GM18511 (cell line): ENCODE measurements at regions not wholly inside any gene's neighbourhood (a gene's known extent, or its start where the extent isn't known, plus 50 kb on each side); places are given as distances from the start of the nearest gene placed in this dataset.

Experiments used
- ATAC-seq: cut with Tn5 transposase; IDR thresholded peaks from one replicate; pipeline ENCODE4 v1.9.1; 2021; ENCODE audit warnings: mild to moderate bottlenecking, moderate library complexity; ENCODE audit not compliant: unreplicated experiment

GRCh38 chr16:85430523-85431421, 182.3 kb upstream of the GSE1 start:
- ATAC-seq = no peak

- no peak for ATAC-seq
Measured at GRCh38 chr16:85431431-85432124, 181.5 kb upstream of the GSE1 start.

GRCh38 chr16:85432606-85433005, 180.5 kb upstream of the GSE1 start:
- no peak for ATAC-seq

- no peak for ATAC-seq
Measured at GRCh38 chr16:85433477-85433876, 179.6 kb upstream of the GSE1 start.

GRCh38 chr16:85435286-85435685, 177.8 kb upstream of the GSE1 start:
- ATAC-seq = no peak

GRCh38 chr16:85435700-85436099, 177.4 kb upstream of the GSE1 start:
- no peak for ATAC-seq

GRCh38 chr16:85436207-85436606, 176.9 kb upstream of the GSE1 start:
- no peak for ATAC-seq

- no peak for ATAC-seq
Measured at GRCh38 chr16:85436636-85437165, 176.4 kb upstream of the GSE1 start.

GRCh38 chr16:85437166-85438052, 175.7 kb upstream of the GSE1 start:
- no peak for ATAC-seq

GRCh38 chr16:85438981-85439685, 174.0 kb upstream of the GSE1 start:
- no peak for ATAC-seq

GRCh38 chr16:85440744-85441143, 172.4 kb upstream of the GSE1 start:
- ATAC-seq = no peak

- no peak for ATAC-seq
Measured at GRCh38 chr16:85441189-85441889, 171.8 kb upstream of the GSE1 start.

GRCh38 chr16:85441890-85442670, 171.0 kb upstream of the GSE1 start:
- no peak for ATAC-seq

- no peak for ATAC-seq
Measured at GRCh38 chr16:85443116-85443515, 170.0 kb upstream of the GSE1 start.

GRCh38 chr16:85443531-85443930, 169.6 kb upstream of the GSE1 start:
- no peak for ATAC-seq

GRCh38 chr16:85445064-85445778, 167.9 kb upstream of the GSE1 start:
- ATAC-seq = no peak

GRCh38 chr16:85445779-85446222, 167.3 kb upstream of the GSE1 start:
- ATAC-seq = no peak
